ENCODE measurements at regions not wholly inside any gene's neighbourhood (a gene's known extent, or its start where the extent isn't known, plus 50 kb on each side); places are given as distances from the start of the nearest gene placed in this dataset.

DNA sequence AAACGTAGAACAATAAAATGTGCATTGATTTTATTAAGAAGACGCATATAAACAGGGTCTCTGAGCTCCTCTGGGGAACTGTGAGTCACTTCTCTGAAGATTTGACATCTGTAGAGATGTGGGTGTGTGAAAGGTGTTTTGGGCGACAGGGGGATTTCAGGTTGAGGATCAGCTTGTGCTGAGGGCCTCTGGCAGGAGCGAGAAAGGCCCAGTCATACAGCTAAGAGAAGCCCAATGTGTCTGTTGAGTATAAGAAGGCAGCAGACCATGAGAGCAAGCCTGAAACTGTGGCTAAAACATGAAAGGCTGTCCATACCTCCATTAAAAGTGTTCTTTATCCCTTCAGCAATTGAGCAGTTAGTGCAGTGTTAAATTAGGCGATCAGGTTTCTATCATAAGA lies 406.5 kb upstream of the MON1B start:
- H3K4me3 ChIP-seq (ENCODE audit: insufficient read depth, low read depth, low read length), result no peak overlapping the region
- H3K9me3 ChIP-seq (ENCODE audit: insufficient read depth, low read depth, low read length), result peaks cover 4% of the 10 kb centered on the region
- H3K9ac ChIP-seq (ENCODE audit: low read length), result no peak overlapping the region
- TF ChIP-seq, protein P1, sequence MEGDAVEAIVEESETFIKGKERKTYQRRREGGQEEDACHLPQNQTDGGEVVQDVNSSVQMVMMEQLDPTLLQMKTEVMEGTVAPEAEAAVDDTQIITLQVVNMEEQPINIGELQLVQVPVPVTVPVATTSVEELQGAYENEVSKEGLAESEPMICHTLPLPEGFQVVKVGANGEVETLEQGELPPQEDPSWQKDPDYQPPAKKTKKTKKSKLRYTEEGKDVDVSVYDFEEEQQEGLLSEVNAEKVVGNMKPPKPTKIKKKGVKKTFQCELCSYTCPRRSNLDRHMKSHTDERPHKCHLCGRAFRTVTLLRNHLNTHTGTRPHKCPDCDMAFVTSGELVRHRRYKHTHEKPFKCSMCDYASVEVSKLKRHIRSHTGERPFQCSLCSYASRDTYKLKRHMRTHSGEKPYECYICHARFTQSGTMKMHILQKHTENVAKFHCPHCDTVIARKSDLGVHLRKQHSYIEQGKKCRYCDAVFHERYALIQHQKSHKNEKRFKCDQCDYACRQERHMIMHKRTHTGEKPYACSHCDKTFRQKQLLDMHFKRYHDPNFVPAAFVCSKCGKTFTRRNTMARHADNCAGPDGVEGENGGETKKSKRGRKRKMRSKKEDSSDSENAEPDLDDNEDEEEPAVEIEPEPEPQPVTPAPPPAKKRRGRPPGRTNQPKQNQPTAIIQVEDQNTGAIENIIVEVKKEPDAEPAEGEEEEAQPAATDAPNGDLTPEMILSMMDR (IDR thresholded peaks at IDR 0.05; ENCODE audit: insufficient read depth, low read depth, low read length), result no peak
- TF ChIP-seq EZH2 (IDR thresholded peaks at IDR 0.05; ENCODE audit: insufficient read depth, low read length), result no peak
- Mint-ChIP-seq H3K4me3 (ENCODE audit: unreplicated experiment) (no peak overlapping the region), H3K27ac (ENCODE audit: unreplicated experiment) (no peak overlapping the region), H3K27me3 (ENCODE audit: low read depth, unreplicated experiment) (no peaks in the 10 kb centered on the region), H3K9me3 (ENCODE audit: unreplicated experiment) (peaks cover 2% of the 10 kb centered on the region), H3K4me1 (ENCODE audit: low read depth, unreplicated experiment) (no peaks in the 10 kb centered on the region), H3K36me3 (ENCODE audit: low read depth, unreplicated experiment) (no peaks in the 10 kb centered on the region)
- no peaks in the 10 kb centered on the region for H3K4me1 ChIP-seq (ENCODE audit: insufficient read depth, low read length)
- H3K4me2 ChIP-seq (ENCODE audit: low read length), result no peak overlapping the region
- no peaks in the 10 kb centered on the region for H3K36me3 ChIP-seq (ENCODE audit: insufficient read depth, low read length)
- H3K27ac ChIP-seq (ENCODE audit: low read depth, low read length), result no peak overlapping the region
- H4K20me1 ChIP-seq (ENCODE audit: insufficient read depth, low read length), result no peaks in the 10 kb centered on the region
- no peak for DNase-seq (ENCODE audit: low read depth)
- no peak for FAIRE-seq
- no peaks in the 10 kb centered on the region for H3K79me2 ChIP-seq (ENCODE audit: insufficient read depth, low read length)
- no peaks in the 10 kb centered on the region for H3K27me3 ChIP-seq (ENCODE audit: insufficient read depth, low read length)
- H2AFZ ChIP-seq (ENCODE audit: low read depth, low read length), result no peak overlapping the region

DNA sequence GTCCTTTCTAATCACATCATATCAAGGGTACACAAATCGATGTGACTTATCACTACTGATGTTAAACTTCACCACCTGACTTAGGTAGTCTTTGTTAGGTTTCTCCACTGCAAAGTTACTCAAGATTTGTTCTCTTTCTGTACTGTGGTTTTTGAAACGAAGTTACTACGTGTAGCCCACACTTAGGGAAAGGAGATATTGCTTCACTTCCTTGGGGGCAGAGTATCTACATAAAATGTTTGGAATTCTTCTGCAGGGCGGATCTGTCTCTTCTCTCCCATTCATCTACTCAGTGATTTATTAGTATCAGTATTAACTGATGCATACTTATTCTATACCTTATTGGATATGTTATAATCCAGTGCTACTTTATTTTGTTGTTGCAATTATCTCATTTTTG lies 403.6 kb upstream of the MON1B start:
- no peak overlapping the region for H3K9ac ChIP-seq (ENCODE audit: low read length)
- no peak overlapping the region for H3K27ac ChIP-seq (ENCODE audit: low read depth, low read length)
- Mint-ChIP-seq H3K36me3 (ENCODE audit: low read depth, unreplicated experiment) (no peaks in the 10 kb centered on the region), H3K27ac (ENCODE audit: unreplicated experiment) (no peak overlapping the region), H3K27me3 (ENCODE audit: low read depth, unreplicated experiment) (no peaks in the 10 kb centered on the region), H3K9me3 (ENCODE audit: unreplicated experiment) (peaks cover 2% of the 10 kb centered on the region), H3K4me3 (ENCODE audit: unreplicated experiment) (no peak overlapping the region), H3K4me1 (ENCODE audit: low read depth, unreplicated experiment) (no peaks in the 10 kb centered on the region)
- no peaks in the 10 kb centered on the region for H4K20me1 ChIP-seq (ENCODE audit: insufficient read depth, low read length)
- no peaks in the 10 kb centered on the region for H3K79me2 ChIP-seq (ENCODE audit: insufficient read depth, low read length)
- H3K9me3 ChIP-seq (ENCODE audit: insufficient read depth, low read depth, low read length), result peaks cover 4% of the 10 kb centered on the region
- TF ChIP-seq, protein P1 (IDR thresholded peaks at IDR 0.05; ENCODE audit: insufficient read depth, low read depth, low read length), result no peak
- no peak for TF ChIP-seq EZH2 (IDR thresholded peaks at IDR 0.05; ENCODE audit: insufficient read depth, low read length)
- H3K36me3 ChIP-seq (ENCODE audit: insufficient read depth, low read length), result no peaks in the 10 kb centered on the region
- H3K4me3 ChIP-seq (ENCODE audit: insufficient read depth, low read depth, low read length), result no peak overlapping the region
- no peaks in the 10 kb centered on the region for H3K4me1 ChIP-seq (ENCODE audit: insufficient read depth, low read length)
- no peak overlapping the region for H3K4me2 ChIP-seq (ENCODE audit: low read length)
- H3K27me3 ChIP-seq (ENCODE audit: insufficient read depth, low read length), result no peaks in the 10 kb centered on the region
- no peak overlapping the region for H2AFZ ChIP-seq (ENCODE audit: low read depth, low read length)
- DNase-seq (ENCODE audit: low read depth), result no peak
- no peak for FAIRE-seq

DNA sequence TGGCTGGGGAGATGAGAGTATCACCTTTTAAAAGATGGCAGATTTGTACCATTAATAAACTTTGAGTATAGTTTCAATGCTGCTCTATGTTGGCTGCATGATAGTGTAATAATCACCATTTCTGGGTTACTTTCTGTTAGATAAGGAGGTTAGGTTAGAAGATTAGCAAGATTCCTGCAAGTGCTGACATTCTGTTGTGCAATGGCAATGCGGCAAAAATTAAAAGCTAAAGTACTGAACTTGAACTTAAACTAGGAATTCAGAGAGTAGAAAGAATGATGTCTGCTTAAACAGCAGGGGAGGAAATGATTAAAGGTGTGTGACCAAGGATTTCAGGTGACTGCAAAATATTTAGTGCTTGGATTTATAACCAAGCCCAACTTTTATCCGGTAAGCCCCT lies 399.8 kb upstream of the MON1B start:
- H3K4me3 ChIP-seq (ENCODE audit: insufficient read depth, low read depth, low read length), result no peak overlapping the region
- H3K4me3 Mint-ChIP-seq (ENCODE audit: unreplicated experiment), result no peak overlapping the region
- no peaks in the 10 kb centered on the region for H4K20me1 ChIP-seq (ENCODE audit: insufficient read depth, low read length)
- H3K4me2 ChIP-seq (ENCODE audit: low read length), result no peak overlapping the region
- H3K79me2 ChIP-seq (ENCODE audit: insufficient read depth, low read length), result no peaks in the 10 kb centered on the region
- no peaks in the 10 kb centered on the region for H3K4me1 ChIP-seq (ENCODE audit: insufficient read depth, low read length)
- TF ChIP-seq, protein P1 (IDR thresholded peaks at IDR 0.05; ENCODE audit: insufficient read depth, low read depth, low read length), result no peak
- no peak for TF ChIP-seq EZH2 (IDR thresholded peaks at IDR 0.05; ENCODE audit: insufficient read depth, low read length)
- no peak overlapping the region for H3K9ac ChIP-seq (ENCODE audit: low read length)
- no peak for DNase-seq (ENCODE audit: low read depth)
- no peak overlapping the region for H2AFZ ChIP-seq (ENCODE audit: low read depth, low read length)
- H3K27me3 Mint-ChIP-seq (ENCODE audit: low read depth, unreplicated experiment), result no peaks in the 10 kb centered on the region
- no peak overlapping the region for H3K27ac Mint-ChIP-seq (ENCODE audit: unreplicated experiment)
- FAIRE-seq, result no peak
- H3K36me3 Mint-ChIP-seq (ENCODE audit: low read depth, unreplicated experiment), result no peaks in the 10 kb centered on the region
- H3K27ac ChIP-seq (ENCODE audit: low read depth, low read length), result no peak overlapping the region
- H3K9me3 ChIP-seq (ENCODE audit: insufficient read depth, low read depth, low read length), result peaks cover 4% of the 10 kb centered on the region
- H3K27me3 ChIP-seq (ENCODE audit: insufficient read depth, low read length), result no peaks in the 10 kb centered on the region
- no peaks in the 10 kb centered on the region for H3K9me3 Mint-ChIP-seq (ENCODE audit: unreplicated experiment)
- no peaks in the 10 kb centered on the region for H3K4me1 Mint-ChIP-seq (ENCODE audit: low read depth, unreplicated experiment)
- H3K36me3 ChIP-seq (ENCODE audit: insufficient read depth, low read length), result no peaks in the 10 kb centered on the region

Measured in astrocyte (in vitro differentiated cells and primary cell).